ENCODE measurements at regions not wholly inside any gene's neighbourhood (a gene's known extent, or its start where the extent isn't known, plus 50 kb on each side); places are given as distances from the start of the nearest gene placed in this dataset.

GRCh38 chr18:59065684-59066083 lies 74.0 kb upstream of the SEC11C start:
- no peak for TF ChIP-seq CTCF (IDR thresholded peaks at IDR 0.05 in 4 of 5, conservative IDR thresholded peaks at IDR 0.05 in 1 of 5)
- no peak for TF ChIP-seq POLR2A (IDR thresholded peaks at IDR 0.05)
